ENCODE measurements at regions not wholly inside any gene's neighbourhood (a gene's known extent, or its start where the extent isn't known, plus 50 kb on each side); places are given as distances from the start of the nearest gene placed in this dataset.

GRCh38 chr12:18908191-18908590 lies 170.3 kb downstream of the CAPZA3 start:
- no peak for TF ChIP-seq CTCF (IDR thresholded peaks at IDR 0.05; ENCODE audit: extremely low read depth in 1 of 2, insufficient read depth in 1 of 2, low read depth in 1 of 2, low read length in 2 of 2)
- no peak for TF ChIP-seq EZH2 (IDR thresholded peaks at IDR 0.05; ENCODE audit: borderline replicate concordance, low read depth, low read length, severe bottlenecking)
- no peak for TF ChIP-seq POLR2A (IDR thresholded peaks at IDR 0.05; ENCODE audit: low read depth, low read length)
- no peak for TF ChIP-seq MAX (IDR thresholded peaks at IDR 0.05; ENCODE audit: insufficient read depth, insufficient read length)
- no peak for TF ChIP-seq MYC (IDR thresholded peaks at IDR 0.05; ENCODE audit: low read depth, low read length)
- TF ChIP-seq POLR2AphosphoS5 (IDR thresholded peaks at IDR 0.05; ENCODE audit: insufficient read depth, low read depth, low read length): no peak
- TF ChIP-seq JUN (IDR thresholded peaks at IDR 0.05; ENCODE audit: borderline replicate concordance, insufficient read depth, insufficient read length, low read depth): no peak
